HFFc6 (cell line): ENCODE measurements at regions not wholly inside any gene's neighbourhood (a gene's known extent, or its start where the extent isn't known, plus 50 kb on each side); places are given as distances from the start of the nearest gene placed in this dataset.

Source experiments
- DNase-seq: peaks from one replicate; pipeline ENCODE4 v3.0.0-alpha.2; 2018
- H3K27ac Mint-ChIP-seq: 2 replicates; pipeline ENCODE4 v1.8.0; 2020; ENCODE audit warnings: mild to moderate bottlenecking, mixed read lengths
- H3K27me3 Mint-ChIP-seq: 2 replicates; pipeline ENCODE4 v1.8.0; 2021; ENCODE audit warnings: mild to moderate bottlenecking, moderate library complexity, mixed read lengths; ENCODE audit not compliant: insufficient read depth
- H3K36me3 Mint-ChIP-seq: 2 replicates; pipeline ENCODE4 v1.8.0; 2021; ENCODE audit warnings: low read depth, mixed read lengths
- H3K4me1 Mint-ChIP-seq: 2 replicates; pipeline ENCODE4 v1.8.0; 2020; ENCODE audit warnings: low read depth, mixed read lengths
- H3K4me3 Mint-ChIP-seq: 2 replicates; pipeline ENCODE4 v1.8.0; 2020; ENCODE audit warnings: mild to moderate bottlenecking, moderate library complexity, mixed read lengths
- H3K9me3 Mint-ChIP-seq: 2 replicates; pipeline ENCODE4 v1.8.0; 2020; ENCODE audit warnings: mild to moderate bottlenecking, mixed read lengths
- TF ChIP-seq, protein P1 (sequence below): fragments of 200-600 bp; sonication (generic); IDR thresholded peaks from 2 replicates; pipeline ENCODE4 v1.5.0; 2021; ENCODE audit warnings: antibody characterized with exemption, mild to moderate bottlenecking

DNA sequence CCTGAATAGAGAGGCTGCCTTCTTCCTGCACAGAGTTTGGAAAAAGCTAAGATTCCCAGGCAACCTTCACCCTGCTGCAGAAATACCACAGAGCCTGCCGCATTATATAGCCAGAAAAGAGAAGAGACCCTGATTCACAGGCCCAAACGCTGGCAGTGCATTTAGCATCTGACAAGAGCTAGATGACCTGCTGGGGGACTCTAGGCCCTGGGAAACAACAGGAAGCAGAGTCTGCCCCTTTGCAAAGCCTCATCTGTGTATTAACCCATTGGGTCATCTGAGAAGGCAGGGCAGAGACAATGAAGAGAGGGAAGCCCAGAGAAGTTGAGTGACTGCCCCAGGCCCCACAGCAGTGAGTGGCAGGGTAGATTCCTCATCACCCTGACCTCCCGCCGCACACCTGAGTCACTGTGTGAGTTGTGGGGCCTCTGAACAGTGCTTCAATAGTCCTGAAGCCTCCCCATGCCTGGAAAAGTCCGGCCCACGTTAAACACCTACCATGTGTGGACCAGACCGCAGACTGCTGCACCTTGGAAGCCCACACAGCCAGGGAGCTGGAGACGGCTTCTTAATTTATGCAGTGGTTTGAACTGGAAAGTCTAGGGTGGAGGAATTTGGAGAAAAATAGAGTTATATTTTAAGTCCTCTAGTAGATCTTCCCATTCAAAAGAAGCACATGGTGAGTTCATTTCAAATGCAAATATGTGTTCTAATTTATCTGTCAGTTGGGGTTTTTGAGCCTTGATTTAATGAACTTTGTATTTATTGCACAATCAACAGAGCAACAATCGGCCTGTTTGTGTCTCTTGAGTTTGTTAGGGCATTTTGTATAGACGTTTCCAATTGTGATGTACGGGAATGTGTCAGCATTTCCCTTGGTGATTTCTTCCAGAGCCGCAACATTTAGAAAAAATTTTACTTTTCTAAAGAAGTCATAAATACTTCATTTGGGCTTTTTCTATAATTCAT is 80.4 kb upstream of the GPR26 start:
- no peak for DNase-seq
- Mint-ChIP-seq H3K27ac (no peak overlapping the region), H3K36me3 (no peaks in the 10 kb centered on the region), H3K27me3 (peaks cover 2% of the 10 kb centered on the region), H3K9me3 (no peaks in the 10 kb centered on the region), H3K4me1 (peaks cover 5% of the 10 kb centered on the region; the same call in 1 of the 2 replicates), H3K4me3 (no peak overlapping the region)
- TF ChIP-seq, protein P1, sequence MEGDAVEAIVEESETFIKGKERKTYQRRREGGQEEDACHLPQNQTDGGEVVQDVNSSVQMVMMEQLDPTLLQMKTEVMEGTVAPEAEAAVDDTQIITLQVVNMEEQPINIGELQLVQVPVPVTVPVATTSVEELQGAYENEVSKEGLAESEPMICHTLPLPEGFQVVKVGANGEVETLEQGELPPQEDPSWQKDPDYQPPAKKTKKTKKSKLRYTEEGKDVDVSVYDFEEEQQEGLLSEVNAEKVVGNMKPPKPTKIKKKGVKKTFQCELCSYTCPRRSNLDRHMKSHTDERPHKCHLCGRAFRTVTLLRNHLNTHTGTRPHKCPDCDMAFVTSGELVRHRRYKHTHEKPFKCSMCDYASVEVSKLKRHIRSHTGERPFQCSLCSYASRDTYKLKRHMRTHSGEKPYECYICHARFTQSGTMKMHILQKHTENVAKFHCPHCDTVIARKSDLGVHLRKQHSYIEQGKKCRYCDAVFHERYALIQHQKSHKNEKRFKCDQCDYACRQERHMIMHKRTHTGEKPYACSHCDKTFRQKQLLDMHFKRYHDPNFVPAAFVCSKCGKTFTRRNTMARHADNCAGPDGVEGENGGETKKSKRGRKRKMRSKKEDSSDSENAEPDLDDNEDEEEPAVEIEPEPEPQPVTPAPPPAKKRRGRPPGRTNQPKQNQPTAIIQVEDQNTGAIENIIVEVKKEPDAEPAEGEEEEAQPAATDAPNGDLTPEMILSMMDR: no peak

DNA sequence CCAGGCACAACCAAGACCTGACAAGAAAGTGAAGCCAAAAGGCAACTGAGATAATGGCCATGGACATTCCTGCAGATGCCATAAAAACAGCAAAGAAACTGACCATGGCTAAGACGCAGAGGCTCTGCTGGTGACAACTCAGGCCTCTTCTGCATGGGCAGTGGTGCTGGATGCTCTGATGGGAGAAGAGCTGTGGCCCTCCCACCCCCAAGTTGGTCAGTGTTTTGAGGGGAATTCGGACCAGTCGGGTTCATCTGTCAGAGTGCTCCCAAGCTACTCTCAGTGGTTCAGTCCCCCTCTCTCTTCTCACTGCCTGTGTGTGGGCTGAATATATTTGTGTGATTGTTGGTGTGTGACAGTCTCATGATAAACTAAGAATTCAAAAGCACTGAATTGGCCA is 79.0 kb upstream of the GPR26 start:
- TF ChIP-seq, protein P1: no peak
- Mint-ChIP-seq H3K4me3 (no peak overlapping the region), H3K27me3 (no peaks in the 10 kb centered on the region; the same call in 1 of the 2 replicates), H3K27ac (no peak overlapping the region), H3K36me3 (no peaks in the 10 kb centered on the region), H3K9me3 (no peaks in the 10 kb centered on the region), H3K4me1 (peaks cover 5% of the 10 kb centered on the region; the same call in 1 of the 2 replicates)
- DNase-seq: no peak

DNA sequence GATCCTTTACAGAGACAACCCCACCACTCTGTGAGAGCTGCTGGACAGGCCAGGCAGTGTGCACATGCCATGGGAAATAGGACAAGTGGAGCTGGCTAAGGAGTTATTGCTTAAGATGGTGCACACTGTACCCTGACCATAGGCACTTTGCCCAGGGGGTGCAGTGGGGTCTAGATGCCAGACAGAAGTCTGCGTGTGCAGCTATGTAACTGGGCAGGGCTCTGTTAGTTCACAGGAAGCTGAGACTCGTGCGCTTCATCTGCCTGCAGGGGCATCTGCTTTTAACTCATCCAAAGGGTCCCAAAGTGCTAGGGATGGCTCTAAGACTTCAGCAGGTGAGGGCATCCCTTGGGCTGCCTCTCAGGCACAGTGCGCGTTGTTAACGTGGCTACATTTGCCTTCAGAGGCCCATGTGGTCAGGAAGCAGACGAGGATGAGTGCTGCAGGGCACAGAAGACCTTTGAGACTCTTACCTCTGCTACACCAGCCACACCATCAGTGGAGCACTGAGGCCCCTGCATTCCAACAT is 77.7 kb upstream of the GPR26 start:
- no peaks in the 10 kb centered on the region for H3K36me3 Mint-ChIP-seq
- H3K9me3 Mint-ChIP-seq: no peaks in the 10 kb centered on the region
- no peak overlapping the region for H3K27ac Mint-ChIP-seq
- H3K4me3 Mint-ChIP-seq: no peak overlapping the region
- H3K4me1 Mint-ChIP-seq: peaks cover 2% of the 10 kb centered on the region; the same call in 1 of the 2 replicates
- no peaks in the 10 kb centered on the region; the same call in 1 of the 2 replicates for H3K27me3 Mint-ChIP-seq
- TF ChIP-seq, protein P1: no peak
- no peak for DNase-seq

DNA sequence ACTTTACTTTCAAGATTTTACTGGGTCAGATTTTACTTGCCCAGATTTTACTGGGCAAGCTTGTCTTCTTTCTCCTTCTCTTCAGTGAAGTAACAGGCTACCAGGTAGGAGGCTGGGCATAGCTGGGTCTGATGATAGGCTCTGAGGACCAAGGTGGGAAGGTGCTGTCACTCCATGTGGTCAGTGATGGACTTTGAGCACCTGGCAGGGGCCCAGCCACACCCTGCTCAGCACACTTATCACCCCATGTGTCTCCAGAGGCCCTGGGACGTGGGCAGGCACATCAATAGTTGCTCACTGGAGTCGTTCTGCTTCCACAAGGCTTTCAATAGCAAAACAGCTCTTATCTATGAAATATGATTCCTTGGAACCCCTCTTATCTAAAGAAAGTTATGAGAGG is 70.5 kb upstream of the GPR26 start:
- peaks cover 10% of the 10 kb centered on the region; the same call in 1 of the 2 replicates for H3K27me3 Mint-ChIP-seq
- no peak overlapping the region for H3K27ac Mint-ChIP-seq
- H3K4me3 Mint-ChIP-seq: no peak overlapping the region
- DNase-seq: no peak
- no peaks in the 10 kb centered on the region for H3K36me3 Mint-ChIP-seq
- TF ChIP-seq, protein P1: no peak
- H3K9me3 Mint-ChIP-seq: no peaks in the 10 kb centered on the region; the same call in 1 of the 2 replicates
- no peaks in the 10 kb centered on the region for H3K4me1 Mint-ChIP-seq

DNA sequence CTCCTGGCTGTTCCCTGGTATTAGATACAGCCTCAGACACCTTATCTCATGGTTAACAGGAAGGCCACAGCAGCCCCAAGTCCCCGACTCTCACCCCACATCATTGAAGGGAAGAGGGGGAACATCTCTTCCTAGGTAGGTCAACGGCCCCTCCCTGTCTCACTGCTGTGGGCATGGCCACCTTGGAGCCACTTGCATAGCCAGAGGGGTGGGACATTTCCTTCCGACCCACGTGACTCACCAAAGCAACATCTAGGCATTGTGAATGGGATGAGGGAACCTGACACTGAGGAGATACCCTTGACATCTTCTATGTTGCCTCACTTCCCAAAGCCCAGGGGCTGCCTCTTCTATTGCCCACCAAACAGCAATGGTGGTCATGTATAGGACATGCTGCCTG is 68.5 kb upstream of the GPR26 start:
- peaks cover 8% of the 10 kb centered on the region for H3K9me3 Mint-ChIP-seq
- H3K4me1 Mint-ChIP-seq: no peaks in the 10 kb centered on the region
- TF ChIP-seq, protein P1: no peak
- DNase-seq: no peak
- H3K27me3 Mint-ChIP-seq: peaks cover 13% of the 10 kb centered on the region; the same call in 1 of the 2 replicates
- no peak overlapping the region for H3K4me3 Mint-ChIP-seq
- no peak overlapping the region for H3K27ac Mint-ChIP-seq
- H3K36me3 Mint-ChIP-seq: no peaks in the 10 kb centered on the region
